IMR-90 (cell line): ENCODE measurements at regions not wholly inside any gene's neighbourhood (a gene's known extent, or its start where the extent isn't known, plus 50 kb on each side); places are given as distances from the start of the nearest gene placed in this dataset.
A peak's percentile ranks its signal among the peaks of the same experiment; 100 is the strongest.

Experiments
- ATAC-seq: fragments of 200-7000 bp; cut with Tn5 transposase; 2 replicates; pipeline ENCODE4 v1.9.1; 2020; ENCODE audit warnings: low read depth, mild to moderate bottlenecking, moderate library complexity
- BruUV-seq: library from RNA; stranded (reverse); fragments of 400-500 nt; replicated peaks from 2 replicates; lab custom pipeline; 2021; lab: Mats Ljungman, UMichigan
- CTCF ChIA-PET: fragments of 300-600 bp; formaldehyde crosslinking; extraction: SDS; loops from one replicate; lab custom pipeline; 2021; ENCODE audit warnings: antibody characterized with exemption; lab: Yijun Ruan, JAX
- POLR2A ChIA-PET: fragments of 300-600 bp; sonication (Branson Sonifier 250); formaldehyde crosslinking; loops from one replicate; lab custom pipeline; 2022; ENCODE audit warnings: antibody characterized with exemption; ENCODE audit not compliant: unreplicated experiment; lab: Charles Lee
- DNase-seq: peaks from one replicate; pipeline ENCODE4 v3.0.0; 2013
- H2AFZ ChIP-seq: replicated peaks from 2 replicates; pipeline ENCODE3; 2013; ENCODE audit warnings: low read length, mild to moderate bottlenecking; ENCODE audit not compliant: poor library complexity
- H2AK5ac ChIP-seq: 2 replicates; pipeline ENCODE4 v1.6.1; 2013; ENCODE audit warnings: low read depth, low read length, inconsistent platforms
- H2AK9ac ChIP-seq: replicated peaks from 2 replicates; pipeline ENCODE3; 2013; ENCODE audit warnings: mild to moderate bottlenecking, low read depth, low read length, moderate library complexity; ENCODE audit not compliant: poor library complexity
- H2BK120ac ChIP-seq: 2 replicates; pipeline ENCODE4 v1.6.1; 2013; ENCODE audit warnings: low read depth, low read length, inconsistent platforms
- H2BK15ac ChIP-seq: 3 replicates; pipeline ENCODE4 v1.6.1; 2013; ENCODE audit warnings: low read depth, low read length, inconsistent platforms
- H2BK20ac ChIP-seq: 2 replicates; pipeline ENCODE4 v1.6.1; 2013; ENCODE audit warnings: low read depth, mild to moderate bottlenecking, inconsistent platforms, low read length, moderate library complexity
- H2BK5ac ChIP-seq: 2 replicates; pipeline ENCODE4 v1.6.1; 2013; ENCODE audit warnings: mild to moderate bottlenecking, low read depth, low read length, inconsistent platforms; ENCODE audit not compliant: poor library complexity, severe bottlenecking
- H3K14ac ChIP-seq: replicated peaks from 2 replicates; pipeline ENCODE4 v1.6.1; 2013; ENCODE audit warnings: low read depth, low read length, inconsistent platforms
- H3K18ac ChIP-seq: 2 replicates; pipeline ENCODE4 v1.6.1; 2013; ENCODE audit warnings: low read depth, low read length, control low read depth
- H3K23ac ChIP-seq: 2 replicates; pipeline ENCODE4 v1.6.1; 2013; ENCODE audit warnings: low read depth, low read length, inconsistent platforms
- H3K27ac ChIP-seq: 2 replicates; pipeline ENCODE4 v1.5.1; 2013; ENCODE audit warnings: mild to moderate bottlenecking, control low read depth, low read length; ENCODE audit not compliant: insufficient read depth
- H3K27me3 ChIP-seq: 2 replicates; pipeline ENCODE4 v1.6.1; 2013; ENCODE audit warnings: low read length; ENCODE audit not compliant: control insufficient read depth, insufficient read depth
- H3K36me3 ChIP-seq: 2 replicates; pipeline ENCODE4 v1.6.1; 2013; ENCODE audit warnings: low read length, mixed read lengths; ENCODE audit not compliant: control insufficient read depth, insufficient read depth
- H3K4ac ChIP-seq: 2 replicates; pipeline ENCODE4 v1.6.1; 2013; ENCODE audit warnings: low read depth, low read length, inconsistent platforms
- H3K4me1 ChIP-seq: 2 replicates; pipeline ENCODE4 v1.6.1; 2013; ENCODE audit warnings: low read length, mixed read lengths; ENCODE audit not compliant: control insufficient read depth, insufficient read depth
- H3K4me2 ChIP-seq: 2 replicates; pipeline ENCODE4 v1.6.1; 2013; ENCODE audit warnings: low read depth, mild to moderate bottlenecking, control low read depth, low read length, moderate library complexity
- H3K4me3 ChIP-seq: 2 replicates; pipeline ENCODE4 v1.5.1; 2013; ENCODE audit warnings: low read depth, mild to moderate bottlenecking, control low read depth, low read length, moderate library complexity; ENCODE audit not compliant: insufficient read depth
- H3K56ac ChIP-seq: 2 replicates; pipeline ENCODE4 v1.6.1; 2013; ENCODE audit warnings: low read length, inconsistent platforms; ENCODE audit not compliant: insufficient read depth; ENCODE audit errors: extremely low read depth
- H3K79me1 ChIP-seq, 2 experiments: 2 replicates each; pipeline ENCODE4 v1.6.1; 2013; ENCODE audit warnings: low read length in 2 of 2, inconsistent platforms in 1 of 2, low read depth in 1 of 2
- H3K9ac ChIP-seq: 2 replicates; pipeline ENCODE4 v1.6.1; 2013; ENCODE audit warnings: low read depth, low read length, control low read depth
- H3K9me1 ChIP-seq: 2 replicates; pipeline ENCODE4 v1.6.1; 2013; ENCODE audit warnings: low read length, inconsistent platforms; ENCODE audit not compliant: insufficient read depth
- H3K9me3 ChIP-seq: 2 replicates; pipeline ENCODE4 v1.6.1; 2013; ENCODE audit warnings: low read length; ENCODE audit not compliant: control insufficient read depth, insufficient read depth
- H4K20me1 ChIP-seq: 2 replicates; pipeline ENCODE4 v1.6.1; 2013; ENCODE audit warnings: low read length, inconsistent platforms; ENCODE audit not compliant: insufficient read depth
- H4K5ac ChIP-seq: 2 replicates; pipeline ENCODE4 v1.6.1; 2013; ENCODE audit warnings: mild to moderate bottlenecking, low read depth, low read length, control low read depth
- H4K8ac ChIP-seq, 2 experiments: 2 replicates each; pipeline ENCODE4 v1.6.1; 2013; ENCODE audit warnings: low read depth in 2 of 2, low read length in 2 of 2, control low read depth in 1 of 2, inconsistent platforms in 1 of 2
- H4K91ac ChIP-seq: 2 replicates; pipeline ENCODE4 v1.6.1; 2013; ENCODE audit warnings: low read depth, low read length, inconsistent platforms; ENCODE audit not compliant: insufficient read depth
- CTCF ChIP-seq: conservative IDR thresholded peaks from 2 replicates; pipeline ENCODE4 v1.5.1; 2012; ENCODE audit warnings: mild to moderate bottlenecking, low read depth, low read length, improper control_type of control experiment
- MAFK ChIP-seq: IDR thresholded peaks from 2 replicates; pipeline ENCODE4 v1.6.1; 2012; ENCODE audit warnings: low read depth, low read length, improper control_type of control experiment
- MXI1 ChIP-seq: IDR thresholded peaks from 2 replicates; pipeline ENCODE4 v1.6.1; 2012; ENCODE audit warnings: low read depth, mild to moderate bottlenecking, low read length, moderate library complexity, borderline replicate concordance
- POLR2A ChIP-seq: IDR thresholded peaks from 2 replicates; pipeline ENCODE4 v1.6.1; 2012; ENCODE audit warnings: mild to moderate bottlenecking, low read depth, low read length
- SMC3 ChIP-seq: fragments of 150-350 bp; IDR thresholded peaks from 2 replicates; pipeline ENCODE4 v1.6.1; 2016; ENCODE audit warnings: low read depth, mild to moderate bottlenecking, antibody characterized with exemption, low read length, moderate library complexity
- USF2 ChIP-seq: fragments of 150-350 bp; IDR thresholded peaks from 2 replicates; pipeline ENCODE4 v1.6.1; 2017; ENCODE audit warnings: mild to moderate bottlenecking, antibody characterized with exemption, low read length, low read depth
- WGBS, 2 experiments: methylation state at CpG; one replicate each; pipeline versions ENCODE4 v1.1.5 to v1.1.7; 2013; ENCODE audit warnings: missing lambda C conversion rate in 2 of 2; ENCODE audit not compliant: insufficient read length in 1 of 2; ENCODE audit errors: extremely low coverage in 2 of 2; 5-methylcytosine and 5-hydroxymethylcytosine counted together
- dilution Hi-C: fragments of 300-500 bp; cut with HindIII; formaldehyde crosslinking; loops from one replicate; pipeline ENCODE4 v1.14.3; 2018; ENCODE audit warnings: low sequenced_read_pairs; ENCODE audit not compliant: unreplicated experiment
- in situ Hi-C: fragments of 300-500 bp; cut with MboI; formaldehyde crosslinking; loops from 3 replicates; pipeline ENCODE4 v1.14.3; 2019; ENCODE audit warnings: low sequenced_read_pairs, inconsistent platforms, mixed read lengths
- intact Hi-C: fragments of 100-400 bp; cut with micrococcal nuclease; formaldehyde crosslinking; loops from 2 replicates; pipeline ENCODE4 v1.10.0; 2022

- intact Hi-C loops (loop anchor here (1.0 to 2.0 kb wide), 3 partner anchors 149 to 883 kb away; no protein-coding TSS in a partner anchor), dilution Hi-C loops (no loop called here), in situ Hi-C loops (no loop called here)
- Histone ChIP-seq H4K91ac (no peak overlapping the region), H3K4me1 (no peaks in the 10 kb centered on the region), H2BK15ac (no peak overlapping the region), H4K5ac (no peak overlapping the region), H3K27ac (no peak overlapping the region), H3K9me1 (no peaks in the 10 kb centered on the region), H2BK5ac (no peak overlapping the region), H4K20me1 (no peaks in the 10 kb centered on the region), H2AK9ac (no peak overlapping the region), H3K9me3 (no peaks in the 10 kb centered on the region), H3K4ac (no peak overlapping the region), H4K8ac (no peak overlapping the region), H2AK5ac (no peak overlapping the region), H3K9ac (no peak overlapping the region), H3K4me2 (no peak overlapping the region), H3K56ac (no peak overlapping the region), H3K36me3 (no peaks in the 10 kb centered on the region), H3K4me3 (no peak overlapping the region), H2AFZ (no peak overlapping the region), H3K79me1 (no peaks in the 10 kb centered on the region), H2BK20ac (no peak overlapping the region), H3K18ac (no peak overlapping the region), H3K27me3 (no peaks in the 10 kb centered on the region), H3K14ac (no peak overlapping the region), H3K23ac (no peak overlapping the region), H2BK120ac (no peak overlapping the region)
- TF ChIP-seq MAFK (no peak), USF2 (no peak), CTCF (peak; percentile 64), MXI1 (no peak), POLR2A (no peak), SMC3 (peak; percentile 26; the same call in 1 of the 2 replicates)
- CTCF ChIA-PET: interaction anchor here (0.6 to 2.1 kb wide), 3 partner anchors 12 to 1018 kb away, joined by 3 to 7 read pairs (median 3); no protein-coding TSS in a partner anchor
- WGBS, 2 experiments: no CpG with 5 or more reads among the region's 1 CpG
- POLR2A ChIA-PET: no interaction called here
- DNase-seq (peak; percentile 24), ATAC-seq (peak; percentile 64; the same call in 1 of the 2 replicates)
- no TSS peak for BruUV-seq
Measured at GRCh38 chr5:42005561-42006153, 80.6 kb downstream of the FBXO4 start.
